Natural killer cell (primary cell): ENCODE measurements at regions not wholly inside any gene's neighbourhood (a gene's known extent, or its start where the extent isn't known, plus 50 kb on each side); places are given as distances from the start of the nearest gene placed in this dataset.

Source experiments
- ATAC-seq, 3 donors: fragments of 150-1000 bp in 2 of 3; fragments of 200-7000 bp in 1 of 3; cut with Tn5 transposase; 1 replicate in 1 of 3; 2 replicates in 2 of 3; pipeline ENCODE4 v1.10.0; 2021; ENCODE audit warnings: mild to moderate bottlenecking in 2 of 3, moderate library complexity in 2 of 3
- DNase-seq, 2 donors: peaks; one replicate each; pipeline versions ENCODE4 v3.0.0 to v3.0.0-alpha.2; 2013 to 2021; ENCODE audit warnings: mixed read lengths in 1 of 2
- H3K27ac ChIP-seq: one replicate; pipeline ENCODE4 v1.5.1; 2013; ENCODE audit warnings: mild to moderate bottlenecking, low read length
- H3K27me3 ChIP-seq: one replicate; pipeline ENCODE4 v1.6.1; 2013; ENCODE audit warnings: low read length; ENCODE audit not compliant: control insufficient read depth, insufficient read depth
- H3K36me3 ChIP-seq: one replicate; pipeline ENCODE4 v1.6.1; 2013; ENCODE audit warnings: low read length; ENCODE audit not compliant: control insufficient read depth, insufficient read depth
- H3K4me1 ChIP-seq: one replicate; pipeline ENCODE4 v1.6.1; 2013; ENCODE audit warnings: low read length; ENCODE audit not compliant: control insufficient read depth, insufficient read depth
- H3K4me3 ChIP-seq: one replicate; pipeline ENCODE4 v1.5.1; 2013; ENCODE audit warnings: low read length
- H3K9me3 ChIP-seq: one replicate; pipeline ENCODE4 v1.6.1; 2013; ENCODE audit warnings: low read length; ENCODE audit not compliant: control insufficient read depth, insufficient read depth
- H3K27ac Mint-ChIP-seq, 2 donors: one replicate each; pipeline ENCODE4 v1.8.0; 2022; ENCODE audit warnings: mild to moderate bottlenecking in 2 of 2, mixed read lengths in 2 of 2, moderate library complexity in 1 of 2
- H3K27me3 Mint-ChIP-seq, 2 donors: one replicate each; pipeline ENCODE4 v1.8.0; 2022; ENCODE audit warnings: low read depth in 2 of 2, mixed read lengths in 2 of 2
- H3K36me3 Mint-ChIP-seq: one replicate; pipeline ENCODE4 v1.8.0; 2022; ENCODE audit warnings: mixed read lengths
- H3K4me1 Mint-ChIP-seq, 2 donors: one replicate each; pipeline ENCODE4 v1.8.0; 2022; ENCODE audit warnings: mixed read lengths in 2 of 2
- H3K4me3 Mint-ChIP-seq: one replicate; pipeline ENCODE4 v1.8.0; 2022; ENCODE audit warnings: mild to moderate bottlenecking, moderate library complexity, mixed read lengths
- H3K9me3 Mint-ChIP-seq, 2 donors: one replicate each; pipeline ENCODE4 v1.8.0; 2022; ENCODE audit warnings: mixed read lengths in 2 of 2
- CTCF ChIP-seq: fragments of 200-600 bp; IDR thresholded peaks from one replicate; pipeline ENCODE4 v1.8.0; 2022; ENCODE audit warnings: antibody characterized with exemption
- WGBS: methylation state at CpG from one replicate; pipeline ENCODE4 v1.1.7; 2013; ENCODE audit warnings: missing lambda C conversion rate; ENCODE audit not compliant: insufficient coverage; 5-methylcytosine and 5-hydroxymethylcytosine counted together
- intact Hi-C: fragments of 100-400 bp; cut with micrococcal nuclease; formaldehyde crosslinking; loops from one replicate; pipeline ENCODE4 v1.14.2; 2022

GRCh38 chr22:27159716-27160295, 502.4 kb downstream of the MIAT start:
- Histone ChIP-seq H3K27me3 (no peaks in the 10 kb centered on the region), H3K9me3 (no peaks in the 10 kb centered on the region), H3K4me1 (no peaks in the 10 kb centered on the region), H3K4me3 (no peak overlapping the region), H3K27ac (no peak overlapping the region), H3K36me3 (no peaks in the 10 kb centered on the region)
- H3K27me3 Mint-ChIP-seq = peaks cover 18% of the 10 kb centered on the region in 2 donors
- no peaks in the 10 kb centered on the region for H3K9me3 Mint-ChIP-seq
- H3K27ac Mint-ChIP-seq = no peak overlapping the region
- DNase-seq = no peak
- intact Hi-C loops = no loop called here
- 90% methylated on average over 8 of the region's 10 CpGs for WGBS
- H3K4me1 Mint-ChIP-seq = no peaks in the 10 kb centered on the region
- no peak for ATAC-seq
- H3K36me3 Mint-ChIP-seq = no peaks in the 10 kb centered on the region
- no peak overlapping the region for H3K4me3 Mint-ChIP-seq
- TF ChIP-seq CTCF = no peak

- Histone ChIP-seq H3K9me3 (no peaks in the 10 kb centered on the region), H3K4me1 (no peaks in the 10 kb centered on the region), H3K27ac (no peak overlapping the region), H3K27me3 (no peaks in the 10 kb centered on the region), H3K4me3 (no peak overlapping the region), H3K36me3 (no peaks in the 10 kb centered on the region)
- Mint-ChIP-seq H3K4me3 (no peak overlapping the region), H3K9me3 (no peaks in the 10 kb centered on the region), H3K36me3 (no peaks in the 10 kb centered on the region), H3K27ac (no peak overlapping the region), H3K4me1 (no peaks in the 10 kb centered on the region), H3K27me3 (peaks cover 15 to 18% of the 10 kb centered on the region in 2 donors)
- TF ChIP-seq CTCF = no peak
- ATAC-seq (no peak), DNase-seq (no peak)
- intact Hi-C loops = no loop called here
- 76% methylated on average over 6 of the region's 6 CpGs for WGBS
These were observed 506.1 kb downstream of the MIAT start for GRCh38 chr22:27163162-27164137.

GRCh38 chr22:27164781-27165503, 507.6 kb downstream of the MIAT start:
- Histone ChIP-seq H3K27ac (no peak overlapping the region), H3K9me3 (no peaks in the 10 kb centered on the region), H3K4me3 (no peak overlapping the region), H3K36me3 (no peaks in the 10 kb centered on the region), H3K4me1 (no peaks in the 10 kb centered on the region), H3K27me3 (no peaks in the 10 kb centered on the region)
- no peak for ATAC-seq
- H3K4me1 Mint-ChIP-seq = no peaks in the 10 kb centered on the region
- no peak for TF ChIP-seq CTCF
- H3K9me3 Mint-ChIP-seq = no peaks in the 10 kb centered on the region
- no peak for DNase-seq
- H3K27ac Mint-ChIP-seq = no peak overlapping the region
- peaks cover 15 to 18% of the 10 kb centered on the region in 2 donors for H3K27me3 Mint-ChIP-seq
- no peak overlapping the region for H3K4me3 Mint-ChIP-seq
- H3K36me3 Mint-ChIP-seq = no peaks in the 10 kb centered on the region
- intact Hi-C loops = no loop called here
- WGBS = 78% methylated on average over 5 of the region's 5 CpGs
